Brain microvascular endothelial cell (primary cell): ENCODE measurements at regions not wholly inside any gene's neighbourhood (a gene's known extent, or its start where the extent isn't known, plus 50 kb on each side); places are given as distances from the start of the nearest gene placed in this dataset.

ENCODE experiments used
- DNase-seq: peaks from one replicate; pipeline ENCODE4 v3.0.0-alpha.2; 2020
- H3K27ac ChIP-seq: fragments of 250-450 bp; sonication (Bioruptor Pico); 2 replicates; pipeline ENCODE4 v1.5.1; 2020; ENCODE audit warnings: mild to moderate bottlenecking, moderate library complexity
- H3K27me3 ChIP-seq: fragments of 250-450 bp; sonication (Bioruptor Pico); replicated peaks from 2 replicates; pipeline ENCODE4 v1.5.1; 2020; ENCODE audit warnings: mild to moderate bottlenecking
- H3K36me3 ChIP-seq: fragments of 250-450 bp; sonication (Bioruptor Pico); replicated peaks from 2 replicates; pipeline ENCODE4 v1.5.1; 2020; ENCODE audit warnings: mild to moderate bottlenecking
- H3K4me3 ChIP-seq: 2 replicates; pipeline ENCODE4 v1.5.1; 2011; ENCODE audit warnings: low read depth, mild to moderate bottlenecking, control low read depth, low read length, moderate library complexity
- CTCF ChIP-seq: IDR thresholded peaks from 2 replicates; pipeline ENCODE4 v1.5.1; 2011; ENCODE audit warnings: low read depth, mild to moderate bottlenecking, moderate library complexity, low read length, control low read depth, inconsistent platforms; ENCODE audit errors: missing control alignments
- in situ Hi-C: cut with HindIII; loops from 2 replicates; pipeline ENCODE4 v1.10.0; 2017; ENCODE audit warnings: low sequenced_read_pairs, low pct_ligation_motif_present

- in situ Hi-C loops = no loop called here
These were observed 120.3 kb upstream of the MAFB start for GRCh38 chr20:40809361-40809760.

GRCh38 chr20:40810332-40811000 is 121.4 kb upstream of the MAFB start:
- no peak for DNase-seq
- TF ChIP-seq CTCF = no peak

More at GRCh38 chr20:40809361-40809760, 120.3 kb upstream of the MAFB start:
- TF ChIP-seq CTCF = no peak
- no peak for DNase-seq
- Histone ChIP-seq H3K36me3 (no peaks in the 10 kb centered on the region), H3K27me3 (no peaks in the 10 kb centered on the region), H3K4me3 (no peak overlapping the region), H3K27ac (no peak overlapping the region)

GRCh38 chr20:40811004-40811403 is 122.0 kb upstream of the MAFB start:
- DNase-seq = no peak
- Histone ChIP-seq H3K4me3 (no peak overlapping the region), H3K36me3 (no peaks in the 10 kb centered on the region), H3K27me3 (no peaks in the 10 kb centered on the region), H3K27ac (no peak overlapping the region)
- in situ Hi-C loops = no loop called here
- no peak for TF ChIP-seq CTCF

More at GRCh38 chr20:40810332-40811000, 121.4 kb upstream of the MAFB start:
- in situ Hi-C loops = no loop called here
- H3K27ac ChIP-seq = no peak overlapping the region
- no peaks in the 10 kb centered on the region for H3K36me3 ChIP-seq
- no peaks in the 10 kb centered on the region for H3K27me3 ChIP-seq
- H3K4me3 ChIP-seq = no peak overlapping the region

GRCh38 chr20:40811660-40812414 is 122.8 kb upstream of the MAFB start:
- in situ Hi-C loops = no loop called here
- no peak overlapping the region for H3K27ac ChIP-seq
- H3K4me3 ChIP-seq = no peak overlapping the region
- H3K27me3 ChIP-seq = no peaks in the 10 kb centered on the region
- DNase-seq = no peak
- H3K36me3 ChIP-seq = no peaks in the 10 kb centered on the region
- peak; percentile 32 for TF ChIP-seq CTCF

- no peak for TF ChIP-seq CTCF
- no peaks in the 10 kb centered on the region for H3K27me3 ChIP-seq
- H3K27ac ChIP-seq = no peak overlapping the region
- H3K4me3 ChIP-seq = no peak overlapping the region
- in situ Hi-C loops = no loop called here
- no peak for DNase-seq
- no peaks in the 10 kb centered on the region for H3K36me3 ChIP-seq
These were observed 123.4 kb upstream of the MAFB start for GRCh38 chr20:40812415-40812925.
